ENCODE measurements at regions not wholly inside any gene's neighbourhood (a gene's known extent, or its start where the extent isn't known, plus 50 kb on each side); places are given as distances from the start of the nearest gene placed in this dataset.
"Not testable (repeated sequence)": the region's sequence is repeated elsewhere in the genome, so short reads cannot be mapped to it uniquely, and the experiment has no call there.

DNA sequence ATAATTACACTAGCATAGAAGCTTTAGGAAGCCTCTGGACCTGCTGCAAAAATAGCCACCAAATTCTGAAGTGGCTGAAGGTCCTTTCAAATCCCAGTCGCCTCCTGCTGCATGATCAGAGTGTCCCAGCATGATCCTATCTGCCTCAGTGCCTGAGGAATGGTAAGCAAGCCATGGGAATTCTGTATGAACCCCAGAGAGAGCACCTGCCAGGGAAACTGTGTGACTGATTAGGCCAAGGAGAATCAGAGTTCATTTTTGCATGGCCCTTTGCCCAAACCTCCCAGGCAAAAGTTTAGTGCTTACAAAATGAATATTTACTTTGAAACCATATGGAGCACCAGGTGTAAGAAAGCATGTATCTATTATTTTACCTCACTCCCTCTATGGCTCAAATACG lies 221.4 kb downstream of the ARL4C start:
- no peak for DNase-seq (ENCODE audit: low spot score)

- DNase-seq (ENCODE audit: low spot score) = no peak
Observed at GRCh38 chr2:234273887-234274584, 222.8 kb downstream of the ARL4C start.

DNA sequence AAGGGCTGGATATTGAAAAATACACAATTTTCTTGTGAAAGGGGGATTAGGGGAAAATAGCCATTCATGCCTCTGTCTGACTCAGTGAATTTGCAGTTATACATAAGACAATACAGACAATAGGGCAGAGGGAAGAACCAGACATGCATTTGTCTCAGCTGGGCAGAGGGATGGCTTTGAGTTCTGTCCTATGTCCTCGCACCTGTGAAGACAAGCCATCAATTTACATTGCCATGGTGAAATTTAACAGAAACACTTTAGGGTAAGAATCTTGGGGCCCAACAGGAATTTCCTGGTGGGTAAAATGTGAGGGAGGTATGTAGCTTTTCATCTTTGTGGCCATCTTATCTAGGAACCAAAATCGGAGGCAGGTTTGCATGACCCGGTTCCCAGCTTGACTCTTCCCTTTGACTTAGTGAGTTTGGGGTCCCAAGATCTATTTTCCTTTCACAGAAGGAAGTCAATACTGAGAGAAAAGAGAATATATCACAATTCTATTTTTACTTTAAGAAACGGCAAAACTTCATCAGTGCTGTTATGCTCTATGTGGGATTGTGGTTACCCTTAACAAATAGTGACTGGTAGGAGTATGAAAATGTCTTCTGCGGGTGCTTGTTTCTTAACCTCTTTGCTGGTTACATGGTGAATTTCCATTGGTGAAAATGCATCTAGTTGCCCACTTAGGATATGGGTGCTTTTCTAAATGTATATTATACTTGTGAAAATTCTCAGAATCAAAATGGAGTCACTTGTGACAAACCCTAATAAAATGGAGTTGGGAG lies 221.8 kb downstream of the SPP2 start:
- no peak for DNase-seq (ENCODE audit: low spot score)

GRCh38 chr2:234271338-234271737 lies 220.8 kb downstream of the SPP2 start:
- DNase-seq (ENCODE audit: low spot score) = no peak

DNA sequence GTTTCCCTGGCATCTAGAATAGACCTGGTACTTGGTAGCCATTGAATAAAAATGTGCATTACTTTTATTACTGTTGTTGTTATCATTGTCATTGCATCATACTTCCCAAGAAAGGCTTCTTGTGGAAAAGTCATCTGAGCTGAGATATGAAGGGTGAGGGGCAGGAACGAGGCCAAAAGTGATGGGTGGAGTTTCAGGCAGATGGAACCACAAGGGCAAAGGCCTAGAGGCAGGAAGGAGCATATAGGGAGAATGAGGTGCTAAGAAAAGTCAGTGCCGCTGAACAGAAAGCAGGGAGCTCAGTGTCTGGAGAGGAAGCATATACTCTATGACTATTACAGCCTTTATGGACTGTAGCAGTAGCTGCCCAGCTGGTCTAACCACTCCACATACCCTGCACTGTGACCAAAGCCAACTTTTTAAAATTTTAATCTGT lies 219.3 kb downstream of the SPP2 start:
- no peak for DNase-seq (ENCODE audit: low spot score)

DNA sequence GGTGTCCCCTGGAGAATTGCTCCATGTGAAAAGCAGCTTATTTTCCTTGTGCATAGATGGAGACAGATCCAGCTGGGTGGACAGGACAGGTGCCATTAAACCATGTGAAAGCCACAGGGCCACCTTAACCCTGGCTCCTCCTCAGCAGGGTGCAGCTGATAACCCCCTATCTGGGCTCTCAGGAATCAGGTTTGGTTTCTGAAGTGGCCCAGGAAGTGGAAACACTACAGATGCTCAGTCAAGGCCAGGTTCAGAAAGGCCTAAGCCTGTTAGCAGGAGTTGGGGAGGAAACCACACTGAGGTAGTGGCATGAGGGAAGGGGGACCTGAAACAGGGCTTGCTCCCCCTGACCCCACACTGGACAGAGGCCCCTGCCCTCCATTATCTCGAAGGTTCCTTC lies 217.0 kb downstream of the SPP2 start:
- DNase-seq (ENCODE audit: low spot score) = no peak

- DNase-seq (ENCODE audit: low spot score) = no peak
Observed at GRCh38 chr2:234266952-234267351, 216.4 kb downstream of the SPP2 start.

- DNase-seq (ENCODE audit: low spot score) = no peak
Observed at GRCh38 chr2:234265206-234265605, 214.7 kb downstream of the SPP2 start.

DNA sequence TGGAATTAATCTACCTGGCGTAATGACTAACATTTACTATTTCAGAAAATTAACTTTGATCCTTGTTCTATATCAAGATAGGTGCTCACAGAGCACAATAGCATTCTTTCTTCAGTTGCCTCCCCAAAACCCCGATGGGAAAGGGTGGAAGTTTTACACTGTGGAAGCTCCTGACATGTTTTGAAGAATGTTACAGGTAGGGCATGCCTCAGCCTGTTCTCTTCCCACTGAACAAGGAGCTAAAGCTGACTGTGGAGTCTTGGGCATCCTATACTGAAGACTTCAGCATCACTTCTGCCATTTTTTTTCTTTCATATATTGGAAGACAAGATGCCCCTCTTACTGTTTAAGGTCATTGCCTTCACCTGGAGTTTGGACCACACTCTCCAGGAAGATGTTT lies 211.2 kb downstream of the SPP2 start:
- DNase-seq (ENCODE audit: low spot score) = no peak

- no peak for DNase-seq (ENCODE audit: low spot score)
Observed at GRCh38 chr2:234259440-234259839, 208.9 kb downstream of the SPP2 start.

DNA sequence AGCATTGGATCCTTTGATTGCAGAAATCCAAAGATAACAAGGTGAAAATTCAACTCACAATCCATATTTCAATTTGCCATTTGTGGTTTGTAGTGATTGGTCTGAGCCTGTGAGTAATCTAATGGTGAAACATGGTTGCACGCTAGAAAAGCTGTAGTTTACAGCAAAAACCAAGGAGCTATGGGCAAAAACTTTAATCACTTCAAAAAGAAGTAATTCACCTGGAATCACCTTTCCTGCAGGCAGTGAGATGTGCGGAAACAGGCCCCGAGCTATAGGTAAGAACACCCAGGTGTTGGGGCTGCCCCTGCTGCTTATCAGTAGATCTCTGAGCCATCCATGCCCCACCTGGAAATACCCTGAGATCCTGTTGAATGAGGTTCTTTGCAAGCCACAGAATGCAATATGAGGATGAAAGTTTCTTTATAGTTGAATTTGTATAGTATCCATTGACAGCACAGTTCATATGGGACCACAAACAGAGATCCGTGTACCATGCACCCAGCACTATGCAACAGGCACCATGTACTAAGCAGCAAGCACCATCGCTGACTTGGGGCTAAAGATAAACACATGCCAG lies 208.2 kb downstream of the SPP2 start:
- DNase-seq (ENCODE audit: low spot score) = no peak

DNA sequence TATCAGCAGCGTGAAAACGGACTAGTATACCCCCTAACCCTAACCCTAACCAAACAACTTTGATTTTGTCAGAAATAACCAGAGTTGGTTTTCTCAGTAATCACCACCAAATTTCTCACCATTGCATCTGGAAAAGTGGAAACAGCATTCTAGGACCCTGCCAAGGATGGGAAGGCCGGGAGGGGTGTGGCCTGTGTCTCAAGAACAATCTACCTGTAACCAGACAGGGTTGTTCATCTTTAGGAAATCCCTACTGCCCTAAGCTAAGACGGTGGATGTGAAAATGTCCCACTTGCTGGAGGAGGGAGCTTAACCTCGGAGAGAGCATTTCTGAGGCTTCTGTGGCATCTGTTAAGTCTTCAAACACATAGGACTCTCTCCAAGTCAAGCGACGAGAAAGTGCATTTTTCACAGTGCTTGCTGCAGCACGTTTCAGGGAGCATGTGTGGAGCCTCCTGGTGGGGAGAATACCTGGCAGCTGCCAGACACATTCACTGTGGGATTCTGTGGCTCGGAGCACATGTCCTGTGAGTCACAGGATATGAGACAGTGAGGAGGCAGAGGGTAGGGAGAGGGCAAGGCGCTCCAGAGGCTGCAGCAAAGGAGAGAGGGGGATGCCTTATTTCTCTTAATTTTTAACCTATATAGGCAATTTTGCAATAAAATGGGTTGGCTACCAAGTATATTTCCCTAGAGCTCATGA lies 207.5 kb downstream of the SPP2 start:
- DNase-seq (ENCODE audit: low spot score) = peak; percentile 96

GRCh38 chr2:234256516-234256915 lies 206.0 kb downstream of the SPP2 start:
- no peak for DNase-seq (ENCODE audit: low spot score)

DNA sequence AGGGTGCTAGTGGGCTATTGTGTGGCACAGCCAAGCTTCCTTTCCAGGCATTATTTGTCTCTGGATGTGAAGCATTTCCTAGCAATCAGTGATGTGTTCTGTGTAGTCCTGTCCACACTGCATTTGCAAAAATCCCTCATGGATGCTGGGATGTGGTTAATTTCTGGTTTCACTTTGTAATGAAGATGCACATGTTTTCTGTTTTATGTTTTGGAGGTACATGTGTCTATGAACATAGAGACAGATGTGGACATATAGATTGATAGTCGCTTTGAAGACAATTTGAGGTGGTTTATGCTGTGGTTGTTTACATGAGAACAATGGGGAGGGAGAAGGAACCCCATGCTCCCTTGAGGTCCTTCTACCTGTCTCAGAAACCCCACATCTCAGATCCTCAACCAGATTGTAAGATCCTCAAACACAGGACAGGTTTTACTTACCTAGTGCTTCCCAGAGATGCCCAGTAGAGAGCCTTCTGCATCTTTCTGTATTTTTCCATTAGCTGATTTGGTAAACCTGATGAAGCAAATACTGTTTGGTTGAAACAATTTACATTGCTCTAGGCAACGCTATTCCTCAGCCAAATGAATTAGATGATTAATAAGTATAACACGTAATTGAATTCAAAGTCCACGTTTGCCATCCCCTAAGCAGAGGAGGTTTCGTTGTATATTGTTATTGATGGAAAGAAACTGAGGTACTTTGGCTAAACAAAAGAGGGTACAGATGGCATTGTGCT lies 204.4 kb downstream of the SPP2 start:
- no peak for DNase-seq (ENCODE audit: low spot score)

DNA sequence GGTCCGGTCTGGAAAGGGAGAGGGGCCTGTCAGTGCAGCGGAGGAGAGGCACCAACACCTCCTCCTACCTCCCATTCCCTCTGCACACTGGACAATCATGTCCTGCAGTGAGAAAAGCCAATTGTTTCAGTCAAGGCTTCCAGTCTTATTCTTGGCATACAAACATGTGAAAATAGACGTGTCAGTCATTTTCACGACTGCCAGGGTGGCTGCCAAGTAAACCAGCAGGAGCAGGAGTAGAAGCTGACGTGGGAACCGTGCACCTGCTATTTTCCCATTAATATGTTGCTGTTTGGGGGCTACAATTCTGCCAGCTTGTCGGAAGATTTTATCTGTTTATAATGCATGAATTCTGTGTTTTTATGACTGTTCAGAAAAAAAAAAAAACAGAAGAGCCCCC lies 202.3 kb downstream of the SPP2 start:
- no peak for DNase-seq (ENCODE audit: low spot score)

DNA sequence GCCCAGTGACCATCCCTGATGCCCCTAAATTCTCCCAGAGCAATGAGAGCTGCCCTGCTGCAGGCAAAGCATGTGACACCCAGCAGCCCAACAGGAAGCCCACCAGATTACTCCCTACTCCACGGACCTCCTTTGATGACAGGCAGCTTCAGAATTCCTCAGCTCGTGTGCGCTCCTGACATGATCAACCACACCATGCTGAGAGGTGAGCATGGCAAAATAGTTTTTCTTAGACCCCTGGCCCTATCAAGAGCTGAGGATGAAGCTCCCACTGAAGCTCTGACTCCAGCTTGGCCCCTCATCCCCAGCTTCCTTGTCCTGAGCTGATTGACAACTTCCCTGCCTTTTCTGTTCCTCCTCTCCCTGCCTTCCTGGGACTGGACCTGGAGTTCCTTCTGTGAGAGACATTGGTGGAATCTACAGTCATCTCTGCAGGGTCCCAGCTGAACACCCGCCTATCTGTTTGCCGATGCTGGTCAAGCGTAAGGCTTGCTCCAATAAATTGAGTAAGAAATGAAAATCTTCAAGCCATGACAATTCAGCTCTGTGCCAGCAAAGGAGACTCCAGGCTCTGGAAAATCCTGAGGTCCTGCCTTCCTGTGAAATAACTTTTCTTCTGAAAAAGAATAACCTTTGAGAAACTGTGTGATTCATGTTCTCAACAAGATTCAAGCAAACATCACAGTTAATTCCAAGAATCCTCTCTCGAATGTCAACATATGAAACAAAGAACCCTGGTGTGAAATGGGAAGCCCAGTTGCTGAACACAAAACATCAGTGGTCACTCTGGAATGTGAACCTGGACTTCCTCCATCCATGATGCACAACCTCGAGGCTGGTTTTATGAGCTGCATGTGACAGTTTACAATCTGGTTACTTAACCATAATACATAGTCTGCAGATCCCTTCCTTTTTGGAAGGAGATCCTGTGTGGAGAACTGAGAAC lies 201.1 kb downstream of the SPP2 start:
- DNase-seq (ENCODE audit: low spot score) = no peak

DNA sequence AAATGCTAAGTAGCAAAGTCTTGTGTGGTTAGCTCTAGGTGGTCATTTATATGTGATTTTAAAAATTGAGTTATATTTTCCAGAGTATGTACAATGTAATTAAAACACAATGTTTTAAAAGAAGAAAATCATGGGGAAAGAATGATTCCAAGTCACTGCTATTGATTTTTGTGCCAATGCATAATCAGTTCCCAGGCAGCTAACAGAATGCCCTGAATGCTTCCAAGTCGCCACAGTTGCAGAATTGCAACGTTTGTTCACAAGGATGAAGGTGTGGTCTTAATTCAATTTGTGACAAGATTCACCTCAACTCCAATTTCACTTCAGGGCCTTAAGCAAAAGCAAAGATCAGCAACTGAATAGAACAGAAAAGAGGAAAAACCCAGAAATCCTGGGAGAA lies 200.4 kb downstream of the SPP2 start:
- no peak for DNase-seq (ENCODE audit: low spot score)

- DNase-seq (ENCODE audit: low spot score) = peak; percentile 85
Observed at GRCh38 chr2:234249873-234250272, 199.4 kb downstream of the SPP2 start.

DNA sequence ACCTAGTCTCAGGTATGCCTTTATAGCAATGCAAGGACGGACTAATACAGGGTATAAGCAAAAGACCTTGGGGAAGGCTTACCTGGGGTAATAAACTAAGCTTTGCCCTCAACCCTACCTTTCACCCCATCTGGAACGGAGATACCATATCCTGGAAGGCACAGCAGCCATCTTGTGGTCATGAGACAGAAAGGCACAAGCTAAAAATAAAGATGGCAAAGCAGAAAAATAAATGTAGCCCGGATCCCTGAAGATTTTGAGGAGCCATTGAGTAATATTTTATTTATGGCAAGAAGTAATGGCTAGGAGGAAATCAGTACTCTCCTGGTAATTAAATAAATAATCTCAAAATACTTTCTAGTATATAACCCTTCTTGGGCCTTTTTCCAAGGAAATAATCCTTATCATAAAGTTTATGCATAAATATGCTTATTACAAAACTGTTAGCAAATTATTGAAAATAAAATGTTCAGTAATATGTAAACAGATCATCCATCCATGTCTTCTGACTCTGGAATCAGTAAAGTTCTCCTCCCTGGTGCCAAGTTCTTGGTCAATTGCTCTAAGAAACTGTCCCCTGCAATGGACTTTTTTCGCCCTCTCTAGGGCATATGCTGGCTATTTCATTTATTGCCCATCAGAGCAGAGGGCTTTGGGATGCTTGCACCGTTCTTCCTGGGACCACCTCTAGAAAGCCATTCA lies 198.7 kb downstream of the SPP2 start:
- no peak for DNase-seq (ENCODE audit: low spot score)

GRCh38 chr2:234248213-234248710 lies 197.8 kb downstream of the SPP2 start:
- not testable (repeated sequence) for DNase-seq (ENCODE audit: low spot score)

Measured in kidney capillary endothelial cell (primary cell).